Frontal cortex (tissue), 3 donors: ENCODE measurements at regions not wholly inside any gene's neighbourhood (a gene's known extent, or its start where the extent isn't known, plus 50 kb on each side); places are given as distances from the start of the nearest gene placed in this dataset.
"Not testable (repeated sequence)": the region's sequence is repeated elsewhere in the genome, so short reads cannot be mapped to it uniquely, and the experiment has no call there.

ENCODE experiments used
- DNase-seq, 2 donors: peaks; one replicate each; pipeline ENCODE4 v3.0.0; 2012; ENCODE audit warnings: low spot score in 2 of 2
- FAIRE-seq: peaks from 2 replicates; lab custom pipeline; 2012; peaks lifted over from hg19 to GRCh38; lab: Jason Lieb, UNC
- donor health status: control.
- donor health status: control.
- donor health status: control.

DNA sequence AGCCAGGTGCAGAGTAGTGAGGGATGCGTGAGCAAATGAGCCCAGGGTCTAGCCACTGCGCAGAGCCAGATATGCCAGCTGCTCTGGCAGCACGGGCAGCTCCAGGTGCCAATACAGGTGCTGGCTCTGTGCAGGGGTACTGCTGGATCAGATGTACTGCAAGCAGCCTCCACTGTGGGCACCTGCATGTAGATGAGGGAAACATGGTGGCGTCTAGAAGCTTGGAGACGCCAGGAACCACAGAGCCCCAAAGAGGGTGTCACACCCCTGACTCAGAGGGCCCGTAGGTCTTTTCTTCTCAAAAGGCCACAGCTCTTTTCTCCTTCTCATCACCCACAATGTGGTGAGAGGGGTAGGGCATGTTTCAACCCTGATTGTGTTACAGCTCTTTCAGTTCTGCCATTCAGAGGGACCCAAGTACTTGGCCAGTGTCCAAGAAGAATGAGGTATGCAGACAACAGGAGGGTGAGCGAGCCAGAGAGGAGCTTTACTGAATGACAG lies 244.4 kb upstream of the SLITRK1 start:
- FAIRE-seq, result no peak
- DNase-seq, result no peak

DNA sequence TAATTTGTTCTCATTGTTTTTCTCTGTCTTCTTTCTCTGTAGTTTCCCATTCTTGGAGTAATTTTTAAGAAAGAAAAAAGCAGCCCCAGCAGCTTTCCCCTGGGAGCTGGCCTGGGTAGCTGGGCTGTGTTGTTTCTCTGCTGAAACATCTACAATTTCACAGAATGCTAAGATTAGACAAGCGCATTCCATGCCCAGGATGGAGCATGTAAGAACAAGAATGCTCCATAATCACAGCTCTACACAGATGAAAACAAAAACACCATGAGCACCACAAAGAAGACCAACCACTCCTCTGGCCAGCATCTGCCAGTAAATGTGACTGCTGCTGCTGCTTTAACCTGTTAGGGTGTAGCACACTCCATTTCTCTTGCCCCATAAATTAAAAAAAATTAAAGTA lies 239.2 kb upstream of the SLITRK1 start:
- FAIRE-seq (no peak), DNase-seq (no peak)

DNA sequence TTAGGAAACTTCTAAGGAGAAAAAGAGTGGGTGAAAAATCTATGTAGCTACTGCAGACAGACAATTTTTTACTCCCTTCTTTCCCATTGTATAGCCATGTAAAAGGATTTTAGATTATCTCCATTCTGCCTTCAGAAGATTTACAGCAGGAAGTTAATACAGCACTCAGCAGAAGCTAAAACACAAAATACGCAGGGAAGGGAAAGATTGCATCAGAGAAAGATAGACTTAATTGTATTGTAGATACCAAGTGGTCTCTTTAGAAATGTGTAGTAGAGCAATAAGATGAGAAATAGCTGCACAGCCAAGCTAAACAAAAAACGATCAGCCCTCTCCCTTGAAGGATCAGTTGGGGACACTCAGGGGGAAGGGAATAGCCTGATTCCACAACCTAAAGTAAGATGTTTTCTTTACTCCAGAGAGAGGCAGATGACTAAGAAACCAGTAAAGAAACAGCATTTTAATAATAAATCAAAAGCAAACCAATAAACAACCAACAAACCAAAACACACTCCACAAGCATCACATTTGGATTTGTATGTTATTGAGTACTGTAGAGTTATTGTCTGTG lies 236.7 kb upstream of the SLITRK1 start:
- DNase-seq, result no peak

DNA sequence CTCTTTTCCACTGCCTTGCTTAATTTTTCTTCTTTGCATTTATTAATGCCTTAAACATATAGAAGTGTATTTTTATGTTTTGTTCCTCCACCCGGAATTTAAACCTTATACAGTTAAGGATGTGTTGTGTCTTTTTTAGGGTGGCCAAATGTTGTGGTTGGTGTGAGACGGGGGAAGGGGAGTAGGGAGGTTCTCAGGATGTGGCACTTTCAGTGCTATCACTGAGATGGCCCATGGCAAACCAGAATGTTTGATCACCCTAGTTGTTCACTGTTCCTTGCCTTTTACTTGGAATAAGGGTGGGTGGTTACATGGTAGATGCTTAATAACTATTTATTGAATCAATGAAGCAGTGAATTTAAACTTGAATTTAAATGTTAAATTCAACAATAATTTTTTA lies 216.0 kb upstream of the SLITRK1 start:
- DNase-seq, result no peak
- no peak for FAIRE-seq

More for the DNA sequence above, 236.7 kb upstream of the SLITRK1 start:
- no peak for FAIRE-seq

DNA sequence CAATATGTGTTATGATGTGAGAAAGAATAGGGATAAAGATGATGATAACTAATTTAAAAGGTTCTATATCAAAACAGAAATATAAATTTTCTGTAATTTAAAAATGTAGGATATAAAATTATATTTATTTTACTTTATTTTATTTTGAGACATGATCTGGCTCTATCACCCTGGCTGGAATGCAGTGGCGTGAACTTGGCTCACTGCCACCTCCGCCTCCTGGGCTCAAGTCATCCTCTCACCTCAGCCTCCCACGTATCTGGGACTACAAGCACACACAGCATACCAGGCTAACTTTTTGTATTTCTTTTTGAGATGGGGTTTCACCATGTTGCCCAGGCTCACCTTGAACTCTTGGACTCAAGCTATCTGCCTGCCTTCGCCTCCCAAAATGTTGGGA lies 214.9 kb upstream of the SLITRK1 start:
- no peak for DNase-seq
- FAIRE-seq, result no peak

DNA sequence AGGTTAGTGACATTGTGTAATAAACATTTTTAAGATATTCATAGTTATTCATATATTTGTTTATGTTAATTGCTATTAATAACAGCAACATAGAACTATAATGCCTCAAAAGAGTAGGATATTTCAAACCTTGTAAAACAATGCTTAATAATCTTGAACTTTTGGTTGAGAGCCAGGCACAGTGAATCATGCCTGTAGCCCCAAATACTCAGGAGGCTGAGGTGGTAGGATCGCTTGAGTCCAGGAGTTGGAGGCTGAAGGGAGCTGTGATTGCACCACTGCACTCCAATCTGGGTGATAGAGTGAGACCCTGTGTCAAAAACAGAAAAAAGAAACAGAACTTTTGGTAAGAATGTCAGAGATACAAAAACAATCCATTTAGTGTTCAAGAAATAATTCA lies 213.9 kb upstream of the SLITRK1 start:
- no peak for DNase-seq
- FAIRE-seq, result peak; percentile 58

DNA sequence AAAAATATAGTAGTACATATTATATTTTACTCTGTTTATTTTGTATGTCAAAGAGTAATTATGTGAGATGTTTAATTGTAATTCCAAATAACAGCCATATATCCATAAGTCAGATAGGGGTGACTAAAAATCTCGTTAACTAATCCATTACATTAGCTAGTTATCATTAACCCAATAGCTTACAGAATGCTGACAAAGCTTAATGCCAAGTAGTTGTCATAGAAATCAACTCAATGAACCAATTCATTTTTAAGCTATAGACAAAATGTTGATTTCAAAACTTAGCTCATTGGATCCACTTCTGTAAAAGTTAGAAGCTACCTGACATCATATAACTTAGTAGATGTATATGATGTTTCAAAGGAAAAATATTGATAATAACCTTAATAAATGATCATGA lies 206.7 kb upstream of the SLITRK1 start:
- FAIRE-seq, result no peak

DNA sequence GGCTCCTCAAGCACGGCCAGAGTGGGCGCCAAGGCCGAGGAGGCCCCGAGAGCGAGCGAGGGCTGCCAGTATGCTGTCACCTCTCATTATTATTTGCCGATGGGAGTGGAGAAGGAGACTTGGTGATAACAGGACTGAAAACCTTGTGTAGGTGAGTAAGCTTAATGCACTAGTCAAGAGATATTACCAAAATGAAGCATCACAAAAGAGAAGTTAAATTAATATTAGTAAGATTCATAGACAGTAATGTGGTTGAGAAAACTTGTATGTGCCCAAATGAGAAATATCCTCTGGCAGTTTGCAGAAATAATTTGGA lies 204.5 kb upstream of the SLITRK1 start:
- FAIRE-seq, result no peak
- DNase-seq, result no peak

More for the DNA sequence above, 206.7 kb upstream of the SLITRK1 start:
- DNase-seq, result no peak

DNA sequence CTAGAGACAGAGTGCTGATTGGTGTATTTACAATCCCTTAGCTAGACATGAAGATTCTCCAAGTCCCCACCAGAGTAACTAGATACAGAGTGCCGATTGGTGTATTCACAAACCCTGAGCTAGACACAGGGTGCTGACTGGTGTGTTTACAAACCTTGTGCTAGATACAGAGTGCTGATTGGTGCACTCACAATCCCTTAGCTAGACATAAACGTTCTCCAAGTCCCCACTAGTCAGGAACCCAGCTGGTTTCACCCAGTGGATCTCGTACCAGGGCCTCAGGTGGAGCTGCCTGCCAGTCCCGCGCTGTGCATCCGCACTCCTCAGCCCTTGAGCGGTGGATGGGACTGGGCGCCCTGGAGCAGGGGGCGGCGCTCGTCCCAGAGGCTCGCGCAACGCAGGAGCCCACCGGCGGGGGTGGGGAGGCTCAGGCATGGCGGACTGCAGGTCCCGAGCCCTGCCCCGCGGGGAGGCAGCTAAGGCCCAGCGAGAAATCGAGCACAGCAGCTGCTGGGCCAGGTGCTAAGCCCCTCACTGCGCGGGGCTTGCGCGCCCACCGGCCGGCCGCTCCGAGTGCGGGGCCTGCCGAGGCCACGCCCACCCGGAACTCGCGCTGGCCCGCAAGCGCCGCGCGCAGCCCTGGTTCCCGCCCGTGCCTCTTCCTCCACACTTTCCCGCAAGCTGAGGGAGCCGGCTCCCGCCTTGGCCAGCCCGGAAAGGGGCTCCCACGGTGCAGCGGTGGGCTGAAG lies 204.0 kb upstream of the SLITRK1 start:
- FAIRE-seq, DNase-seq: not testable (repeated sequence)

DNA sequence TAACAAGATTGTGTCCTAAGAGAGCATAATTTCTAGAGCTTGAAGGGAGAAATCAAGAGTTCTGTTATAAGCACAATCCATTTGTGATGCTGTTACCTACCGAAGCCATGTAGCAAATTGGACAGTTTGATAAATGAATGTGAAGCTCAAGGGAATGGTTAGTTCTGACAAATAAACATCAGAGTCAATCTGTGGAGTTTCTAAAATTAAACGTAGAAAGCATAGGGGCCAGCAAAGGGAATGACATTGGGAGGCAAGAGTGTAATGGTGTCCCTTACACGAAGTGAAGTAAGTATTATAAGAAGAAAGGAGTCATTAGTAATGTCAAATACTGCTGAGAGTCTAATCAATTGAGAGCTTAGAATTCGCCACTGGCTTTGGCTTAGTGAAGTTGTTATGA lies 200.2 kb upstream of the SLITRK1 start:
- no peak for FAIRE-seq
- no peak for DNase-seq

DNA sequence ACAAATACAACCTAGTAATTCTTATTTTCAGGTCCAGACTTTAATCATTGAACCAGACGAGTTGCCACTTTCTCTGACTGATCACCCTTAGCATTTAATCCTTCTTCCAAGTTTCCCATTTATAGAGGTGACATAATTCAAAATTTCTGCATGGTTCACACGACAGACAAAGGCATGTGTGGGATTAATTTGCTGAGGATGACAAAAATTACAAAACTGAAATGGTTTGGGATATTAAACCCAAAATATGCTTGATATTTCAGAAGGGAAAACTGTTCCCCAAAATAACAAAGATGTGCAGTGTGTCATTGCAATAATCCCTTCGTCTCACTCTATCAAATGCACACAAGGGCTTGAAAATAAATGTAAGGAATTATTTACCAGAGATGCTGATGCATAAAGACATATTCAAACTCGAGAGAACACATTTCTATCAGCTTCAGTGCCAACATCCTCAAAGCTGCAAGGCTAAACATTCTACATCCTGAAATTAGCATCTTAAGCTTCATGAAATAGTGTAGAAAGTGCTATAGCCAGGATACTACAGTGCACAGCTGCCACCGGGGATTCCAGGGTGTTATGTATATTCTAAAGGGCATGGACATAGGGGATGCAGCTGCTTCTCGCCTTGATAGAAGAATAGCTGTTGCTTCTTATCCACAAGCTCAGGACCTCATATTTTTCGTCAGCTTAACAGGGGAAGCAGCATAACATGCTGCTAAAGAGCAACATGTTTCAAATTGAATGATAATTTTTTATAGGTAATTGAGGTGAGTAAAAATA lies 198.7 kb upstream of the SLITRK1 start:
- DNase-seq (no peak), FAIRE-seq (no peak)

DNA sequence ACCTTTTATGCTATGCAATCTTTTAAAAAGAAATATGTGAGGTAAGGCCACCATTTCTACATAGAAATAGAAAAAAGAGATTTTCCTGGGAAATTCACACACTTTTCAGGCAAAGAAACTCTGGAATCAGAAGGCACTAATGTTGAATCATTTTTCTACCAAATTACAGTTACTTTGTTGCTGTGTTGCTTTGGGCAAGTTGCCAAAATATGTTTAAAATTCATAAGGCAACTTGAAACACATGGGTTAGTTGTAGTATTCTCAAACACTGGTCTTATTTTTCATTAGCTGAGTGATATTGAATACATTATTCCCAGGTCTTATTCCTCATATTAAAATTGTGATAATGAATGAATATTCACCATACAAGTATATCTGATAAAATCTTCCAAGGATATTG lies 195.0 kb upstream of the SLITRK1 start:
- DNase-seq, result no peak
- FAIRE-seq, result no peak

DNA sequence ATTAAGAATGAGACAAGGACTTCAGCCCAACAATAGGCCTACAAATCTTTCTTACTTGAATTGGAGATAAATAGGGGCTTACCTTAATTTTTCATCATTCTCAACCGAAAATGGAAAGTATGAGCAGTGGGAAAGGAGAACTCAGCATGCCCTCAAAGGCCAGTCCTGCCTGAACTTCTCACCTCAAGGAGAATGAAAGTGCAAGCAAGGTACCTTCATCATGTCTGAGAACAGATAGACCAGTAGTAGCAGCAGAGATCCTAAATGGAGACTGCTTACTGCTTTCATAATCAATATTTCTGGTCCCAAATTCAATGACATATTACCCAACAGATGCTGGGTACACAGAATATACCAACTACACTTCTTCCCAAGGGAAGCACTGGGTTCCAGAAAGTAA lies 194.0 kb upstream of the SLITRK1 start:
- no peak for DNase-seq
- no peak for FAIRE-seq

DNA sequence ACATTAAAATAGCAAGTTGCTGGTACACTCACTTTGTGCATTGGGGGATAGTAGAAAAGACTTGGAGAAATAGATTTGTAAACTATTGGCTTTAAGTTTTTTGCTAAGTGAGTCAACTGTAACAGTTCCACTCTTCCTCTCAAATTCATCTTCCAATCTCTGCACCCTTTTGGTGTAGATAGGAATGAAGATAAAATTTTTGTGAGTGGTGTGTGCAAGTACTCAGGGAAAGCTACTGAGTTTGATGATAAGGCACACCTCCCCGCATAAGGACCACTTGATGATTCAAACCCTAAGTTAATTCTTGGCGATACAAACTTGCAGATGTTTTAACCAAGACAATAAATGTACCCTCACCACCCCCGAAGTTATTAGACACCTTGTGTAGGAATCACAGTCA lies 168.3 kb upstream of the SLITRK1 start:
- DNase-seq (no peak), FAIRE-seq (no peak)

DNA sequence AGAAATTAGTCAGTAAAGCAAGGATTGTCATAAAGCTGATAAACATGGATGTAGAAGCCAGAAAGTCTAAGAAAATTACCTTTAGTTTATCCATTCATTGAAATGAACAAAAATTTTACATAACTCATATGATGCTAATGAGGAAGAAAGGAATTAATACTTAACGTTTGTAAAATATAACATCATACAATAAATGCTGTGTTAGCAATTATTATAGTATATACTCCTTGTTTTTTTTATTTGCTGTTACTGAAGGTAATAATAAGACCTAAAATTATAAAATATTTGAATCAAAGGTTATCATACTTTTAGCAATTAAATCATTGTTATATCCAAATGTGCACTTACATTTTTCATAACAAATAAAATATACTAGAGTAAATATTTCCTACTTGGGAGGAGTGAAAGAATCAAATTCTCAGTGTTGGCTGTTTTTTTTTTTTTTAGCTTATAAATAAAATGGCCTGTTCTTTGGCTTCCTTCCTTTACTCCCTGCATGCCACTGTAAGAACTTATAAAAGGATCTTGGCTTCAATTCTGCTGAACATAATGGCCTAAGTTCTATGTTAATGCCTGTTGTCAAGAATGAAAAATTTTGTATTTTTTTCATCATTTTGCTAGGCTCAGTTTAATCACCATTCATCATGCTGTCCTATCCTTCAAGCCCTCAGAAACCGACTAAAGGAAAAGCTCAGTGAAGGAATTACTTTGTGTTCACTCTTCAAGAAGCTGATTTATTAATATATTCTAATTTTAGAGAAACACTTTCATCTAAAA lies 167.4 kb upstream of the SLITRK1 start:
- no peak for DNase-seq
- no peak for FAIRE-seq

DNA sequence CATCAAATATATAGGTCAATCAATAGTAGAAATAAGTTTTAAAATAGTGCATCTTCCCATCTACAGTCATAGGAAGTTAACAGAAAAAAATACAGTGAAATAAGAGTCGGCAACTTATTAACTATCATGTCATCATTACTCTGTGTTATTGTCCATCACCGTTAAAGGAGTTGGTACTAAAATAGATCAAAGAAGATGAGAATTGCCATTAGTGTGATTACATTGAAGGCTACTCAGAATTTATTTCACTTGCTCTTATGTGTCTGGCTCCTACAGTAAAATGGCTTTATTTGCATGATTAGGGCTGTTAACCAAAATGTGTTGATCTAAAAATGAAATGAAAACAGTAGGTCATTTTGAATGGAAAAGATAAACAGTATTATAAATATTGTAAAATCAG lies 162.5 kb upstream of the SLITRK1 start:
- DNase-seq (no peak), FAIRE-seq (no peak)

DNA sequence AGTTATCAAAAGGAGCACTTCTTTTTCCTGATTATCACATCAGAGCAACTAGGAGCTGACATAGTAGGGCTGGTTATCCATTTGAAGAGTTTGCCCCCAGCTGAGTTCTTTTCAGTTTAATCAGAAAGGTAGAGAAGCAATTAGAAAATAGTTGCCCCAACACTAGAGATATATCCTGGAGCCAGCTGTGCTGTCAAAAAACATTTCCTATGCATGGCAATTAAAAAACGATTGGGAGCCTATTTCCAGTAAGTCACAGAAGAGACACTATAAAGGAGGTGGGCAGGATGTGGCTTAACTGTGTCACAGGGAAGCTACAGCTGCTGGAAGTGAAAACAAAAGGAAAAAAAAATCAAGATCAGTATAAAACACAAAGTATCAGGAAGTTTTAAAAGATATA lies 155.7 kb upstream of the SLITRK1 start:
- no peak for FAIRE-seq
- no peak for DNase-seq

DNA sequence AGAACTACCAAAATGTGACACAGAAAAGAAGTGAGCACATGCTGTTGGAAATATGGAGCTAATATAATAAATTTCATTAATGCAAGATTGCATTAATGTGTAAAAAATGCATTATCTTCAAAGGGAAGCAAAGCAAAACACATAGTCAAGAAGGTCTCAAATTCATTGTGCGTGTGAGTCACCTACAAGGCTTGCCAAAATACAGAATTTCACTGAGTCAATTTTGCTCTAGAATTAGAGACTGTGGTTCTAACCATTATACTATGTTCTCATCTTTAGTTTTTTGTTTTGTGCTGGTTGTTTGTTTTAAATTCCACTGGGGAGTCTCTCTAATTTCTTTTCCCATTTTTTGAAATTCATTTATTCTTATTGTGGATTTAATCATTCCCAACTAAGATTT lies 149.8 kb upstream of the SLITRK1 start:
- DNase-seq (no peak), FAIRE-seq (no peak)

DNA sequence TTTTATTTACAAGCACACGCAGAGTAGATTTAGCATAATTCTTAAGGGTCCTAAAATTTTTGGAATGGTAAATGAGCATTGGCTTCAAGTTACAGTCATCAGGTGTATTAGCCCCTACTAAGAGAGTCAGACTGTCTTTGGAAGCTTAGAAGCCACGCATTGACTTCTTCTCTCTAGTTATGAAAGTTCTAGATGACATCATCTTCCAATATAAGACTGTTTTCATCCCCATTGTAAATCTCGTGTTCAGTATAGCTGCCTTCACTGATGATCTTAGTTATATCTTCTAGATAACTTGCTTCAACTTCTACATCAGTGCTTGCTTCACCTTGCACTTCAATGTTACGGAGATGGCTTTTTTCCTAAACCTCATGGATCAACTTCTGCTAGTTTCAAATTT lies 148.8 kb upstream of the SLITRK1 start:
- DNase-seq (no peak), FAIRE-seq (no peak)

DNA sequence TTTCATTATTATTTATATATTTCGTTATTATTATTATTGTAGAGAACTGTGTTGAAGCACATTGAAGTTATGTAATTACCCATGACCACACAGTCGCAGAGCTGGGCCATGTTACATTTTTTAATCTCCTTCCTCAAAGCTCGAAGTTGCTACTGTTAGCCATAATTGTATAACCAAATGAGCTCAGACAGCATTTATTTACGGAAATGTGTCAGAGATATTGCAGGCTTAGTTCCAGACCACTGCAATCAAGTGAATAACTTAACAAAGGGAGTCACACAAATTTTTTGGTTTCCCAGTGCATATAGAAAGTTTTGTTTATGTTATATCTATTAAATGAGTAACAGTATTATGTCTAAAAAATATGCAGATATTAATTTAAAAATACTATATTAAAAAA lies 147.1 kb upstream of the SLITRK1 start:
- no peak for FAIRE-seq
- DNase-seq, result no peak
